Adrenal gland (tissue), 9 donors: ENCODE measurements at regions not wholly inside any gene's neighbourhood (a gene's known extent, or its start where the extent isn't known, plus 50 kb on each side); places are given as distances from the start of the nearest gene placed in this dataset.

ENCODE experiments used
- DNase-seq, 7 donors: peaks; one replicate each; pipeline ENCODE4 v3.0.0-alpha.2; 2019 to 2020
- H3K27ac ChIP-seq, 5 donors: fragments of 200-600 bp; sonication (generic) in 4 of 5; 1 replicate in 3 of 5; 2 replicates in 2 of 5; pipeline versions ENCODE4 v1.5.1 to v1.8.0; 2016 to 2020; ENCODE audit warnings: mild to moderate bottlenecking in 1 of 5
- H3K27me3 ChIP-seq: fragments of 200-600 bp; 2 replicates; pipeline ENCODE4 v1.8.0; 2021
- H3K36me3 ChIP-seq, 2 donors: fragments of 200-600 bp; replicated peaks in 1 of 2; 1 replicate in 1 of 2; 2 replicates in 1 of 2; pipeline versions ENCODE4 v1.5.1 to v1.8.0; 2018 to 2022
- H3K4me1 ChIP-seq, 2 donors: fragments of 200-600 bp; replicated peaks in 1 of 2; 1 replicate in 1 of 2; 2 replicates in 1 of 2; pipeline versions ENCODE4 v1.5.1 to v1.8.0; 2018 to 2021
- H3K4me3 ChIP-seq, 4 donors: fragments of 200-600 bp; sonication (generic) in 3 of 4; one replicate each; pipeline ENCODE4 v1.5.1; 2016 to 2018
- H3K9me3 ChIP-seq, 3 donors: fragments of 200-600 bp; sonication (generic) in 1 of 3; replicated peaks in 1 of 3; 1 replicate in 2 of 3; 2 replicates in 1 of 3; pipeline versions ENCODE4 v1.5.1 to v1.8.0; 2016 to 2021
- POLR2A ChIP-seq, 2 donors: fragments of 450-650 bp; IDR thresholded peaks; one replicate each; pipeline ENCODE4 v1.6.1; 2017; ENCODE audit warnings: antibody characterized with exemption in 2 of 2, mild to moderate bottlenecking in 2 of 2, moderate library complexity in 1 of 2
- WGBS, 4 donors: extraction: QIAGEN DNeasy Blood & Tissue Kit in 2 of 4; methylation state at CpG; one replicate each; pipeline versions ENCODE4 v1.1.5 to v1.1.7; 2013 to 2017; 5-methylcytosine and 5-hydroxymethylcytosine counted together
- intact Hi-C, 2 donors: fragments of 100-400 bp; cut with DNase I; formaldehyde crosslinking; loops; one replicate each; pipeline versions ENCODE4 v1.14.1 to v1.15.0; 2022 to 2023
- TF ChIP-seq, protein P1 (sequence below), 6 experiments: fragments of 450-650 bp in 4 of 6; fragments of 200-600 bp in 2 of 6; sonication (generic) in 1 of 6; IDR thresholded peaks; 1 replicate in 5 of 6; 2 replicates in 1 of 6; pipeline versions ENCODE4 v1.5.1 to v1.8.0; 2016 to 2021; ENCODE audit warnings: antibody characterized with exemption in 6 of 6, mild to moderate bottlenecking in 2 of 6, moderate library complexity in 1 of 6
- donor health status: healthy with polysubstance abuse.
- donor health status: Bipolar disorder and iron deficiency.
- donor health status: DM: yes; HTN: yes; CAD: no.
- donor health status: DM: no; HTN: no; CAD: no.
- donor health status: DM: no; HTN: no; CAD: no.

DNA sequence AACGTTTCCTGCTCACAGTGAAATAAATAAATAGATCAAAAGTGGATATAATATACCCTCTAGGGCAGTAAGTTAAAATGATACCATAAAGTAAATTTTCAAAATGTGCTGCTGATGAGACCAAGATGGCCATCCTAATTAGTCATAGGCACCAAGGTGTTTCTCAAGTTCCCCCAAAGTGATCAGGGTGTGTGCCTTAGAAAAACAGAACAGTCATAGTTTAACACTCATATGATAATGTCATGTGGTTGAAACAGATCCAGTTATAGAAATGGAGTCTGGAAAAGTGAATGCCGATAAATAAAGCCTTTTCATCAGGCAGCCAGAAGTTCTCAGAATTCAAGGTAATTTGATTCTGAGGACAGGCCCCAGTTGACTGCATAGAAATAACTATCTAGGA, 161.5 kb upstream of the CDKN2B start:
- 63 to 67% (median 66%) methylated on average over 2 of the region's 2 CpGs for WGBS, 4 donors
- Histone ChIP-seq H3K4me3 (no peak overlapping the region), H3K4me1 (no peaks in the 10 kb centered on the region), H3K27ac (peak overlapping the region in 1 of 5 donors; percentile 15), H3K9me3 (no peaks in the 10 kb centered on the region), H3K36me3 (no peaks in the 10 kb centered on the region), H3K27me3 (no peaks in the 10 kb centered on the region)
- intact Hi-C loops: no loop called here
- no peak for DNase-seq
- TF ChIP-seq, protein P1, sequence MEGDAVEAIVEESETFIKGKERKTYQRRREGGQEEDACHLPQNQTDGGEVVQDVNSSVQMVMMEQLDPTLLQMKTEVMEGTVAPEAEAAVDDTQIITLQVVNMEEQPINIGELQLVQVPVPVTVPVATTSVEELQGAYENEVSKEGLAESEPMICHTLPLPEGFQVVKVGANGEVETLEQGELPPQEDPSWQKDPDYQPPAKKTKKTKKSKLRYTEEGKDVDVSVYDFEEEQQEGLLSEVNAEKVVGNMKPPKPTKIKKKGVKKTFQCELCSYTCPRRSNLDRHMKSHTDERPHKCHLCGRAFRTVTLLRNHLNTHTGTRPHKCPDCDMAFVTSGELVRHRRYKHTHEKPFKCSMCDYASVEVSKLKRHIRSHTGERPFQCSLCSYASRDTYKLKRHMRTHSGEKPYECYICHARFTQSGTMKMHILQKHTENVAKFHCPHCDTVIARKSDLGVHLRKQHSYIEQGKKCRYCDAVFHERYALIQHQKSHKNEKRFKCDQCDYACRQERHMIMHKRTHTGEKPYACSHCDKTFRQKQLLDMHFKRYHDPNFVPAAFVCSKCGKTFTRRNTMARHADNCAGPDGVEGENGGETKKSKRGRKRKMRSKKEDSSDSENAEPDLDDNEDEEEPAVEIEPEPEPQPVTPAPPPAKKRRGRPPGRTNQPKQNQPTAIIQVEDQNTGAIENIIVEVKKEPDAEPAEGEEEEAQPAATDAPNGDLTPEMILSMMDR (IDR thresholded peaks at IDR 0.05): no peak
- TF ChIP-seq POLR2A (IDR thresholded peaks at IDR 0.05): no peak

DNA sequence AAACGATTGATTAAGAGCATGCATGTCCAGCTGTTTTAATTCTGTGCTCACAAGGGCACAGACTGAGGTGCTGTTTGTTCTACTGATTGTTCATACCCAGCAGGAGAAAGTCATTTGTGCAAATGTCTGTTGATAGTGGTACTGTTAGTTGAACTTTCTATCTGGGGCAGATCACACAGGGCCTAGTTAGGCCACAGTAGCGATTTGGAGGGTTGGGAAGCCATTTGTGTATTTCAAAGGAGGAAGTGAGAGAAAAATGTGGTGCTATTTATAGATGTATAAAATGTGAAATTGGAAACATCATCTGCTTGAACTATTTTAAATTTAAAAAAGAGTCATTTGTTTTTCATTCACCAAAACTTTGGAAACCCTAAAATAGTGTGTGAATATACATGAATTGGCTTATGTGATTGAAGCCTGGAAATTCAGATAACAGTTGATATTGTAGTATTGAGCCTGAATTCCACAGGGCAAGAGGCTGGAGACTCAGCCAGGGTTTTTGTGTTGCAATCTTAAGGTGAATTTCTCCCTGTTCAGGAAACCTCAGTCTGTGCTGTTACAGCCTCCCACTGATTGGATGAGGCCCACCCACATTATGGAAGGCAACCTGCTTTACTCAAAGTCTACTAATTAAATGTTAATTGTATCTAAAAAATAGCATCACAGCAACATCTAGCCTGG, 162.0 kb upstream of the CDKN2B start:
- TF ChIP-seq, protein P1 (IDR thresholded peaks at IDR 0.05): no peak
- TF ChIP-seq POLR2A (IDR thresholded peaks at IDR 0.05): no peak
- intact Hi-C loops: no loop called here
- DNase-seq: no peak
- WGBS, 4 donors: 58 to 66% (median 61%) methylated on average over 2 of the region's 2 CpGs
- no peaks in the 10 kb centered on the region for H3K27me3 ChIP-seq
- H3K4me3 ChIP-seq: no peak overlapping the region
- no peaks in the 10 kb centered on the region for H3K36me3 ChIP-seq
- no peaks in the 10 kb centered on the region for H3K9me3 ChIP-seq
- H3K27ac ChIP-seq: no peak overlapping the region
- H3K4me1 ChIP-seq: no peaks in the 10 kb centered on the region

DNA sequence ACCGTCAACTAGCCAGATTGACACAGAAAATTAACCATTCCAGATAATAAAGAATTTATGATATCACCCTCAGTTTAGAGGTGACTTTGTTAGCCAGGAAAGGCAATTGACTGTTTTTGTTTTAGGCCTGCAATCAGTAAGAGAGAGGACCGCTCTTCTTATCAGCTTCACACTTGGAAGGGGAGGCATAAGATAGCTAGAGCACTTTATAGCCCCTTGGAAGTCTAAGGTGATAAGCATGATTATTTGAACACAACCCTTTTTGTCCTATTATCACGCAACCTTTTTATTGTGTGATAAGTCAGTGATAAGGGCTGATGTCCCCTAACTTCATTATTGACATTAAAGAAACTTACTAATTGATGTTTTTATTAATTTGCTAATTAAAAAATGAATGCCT, 162.6 kb upstream of the CDKN2B start:
- Histone ChIP-seq H3K4me1 (no peaks in the 10 kb centered on the region), H3K27me3 (no peaks in the 10 kb centered on the region), H3K9me3 (no peaks in the 10 kb centered on the region), H3K4me3 (no peak overlapping the region), H3K27ac (no peak overlapping the region), H3K36me3 (no peaks in the 10 kb centered on the region)
- TF ChIP-seq, protein P1 (IDR thresholded peaks at IDR 0.05): no peak
- no peak for TF ChIP-seq POLR2A (IDR thresholded peaks at IDR 0.05)
- 89 to 95% (median 91%) methylated on average over 3 of the region's 3 CpGs for WGBS, 4 donors
- no peak for DNase-seq
- intact Hi-C loops: no loop called here

DNA sequence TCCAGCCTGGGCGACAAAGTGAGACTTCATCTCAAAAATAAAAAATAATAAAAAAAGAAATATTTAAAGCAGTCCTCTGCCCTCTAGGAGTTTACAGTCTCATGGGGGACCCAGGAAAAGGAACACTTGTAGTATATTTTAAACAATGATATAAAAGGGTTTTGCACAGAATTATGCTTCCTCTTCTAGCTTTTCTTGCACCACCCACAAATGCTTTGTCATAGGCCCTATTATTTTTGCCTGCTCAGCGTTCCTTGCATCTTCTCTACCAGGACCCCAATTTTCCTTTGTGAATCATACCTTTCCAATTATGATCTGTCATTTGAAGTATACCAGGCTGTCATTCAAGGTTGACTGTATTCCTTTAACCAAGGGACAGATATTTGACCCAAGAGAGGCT, 164.8 kb upstream of the CDKN2B start:
- no peak overlapping the region for H3K27ac ChIP-seq
- TF ChIP-seq, protein P1 (IDR thresholded peaks at IDR 0.05): no peak
- TF ChIP-seq POLR2A (IDR thresholded peaks at IDR 0.05): no peak
- WGBS, 4 donors: 79 to 84% (median 80%) methylated on average over 2 of the region's 2 CpGs

More for the DNA sequence above, 164.8 kb upstream of the CDKN2B start:
- no peak for DNase-seq
- Histone ChIP-seq H3K27me3 (no peaks in the 10 kb centered on the region), H3K4me3 (no peak overlapping the region), H3K9me3 (no peaks in the 10 kb centered on the region), H3K4me1 (no peaks in the 10 kb centered on the region), H3K36me3 (no peaks in the 10 kb centered on the region)
- intact Hi-C loops: no loop called here
